Thymus (tissue), 11 donors: ENCODE measurements at regions not wholly inside any gene's neighbourhood (a gene's known extent, or its start where the extent isn't known, plus 50 kb on each side); places are given as distances from the start of the nearest gene placed in this dataset.

Experiments
- DNase-seq, 9 donors: peaks; one replicate each; pipeline ENCODE4 v3.0.0-alpha.2; 2013; ENCODE audit warnings: low spot score in 9 of 9, low read depth in 6 of 9, missing footprints in 1 of 9
- H3K27ac ChIP-seq, 2 donors: one replicate each; pipeline ENCODE4 v1.5.1; 2013; ENCODE audit warnings: control low read depth in 1 of 2, low read depth in 1 of 2, low read length in 1 of 2, mild to moderate bottlenecking in 1 of 2, moderate library complexity in 1 of 2
- H3K27me3 ChIP-seq, 2 donors: one replicate each; pipeline ENCODE4 v1.5.1; 2013; ENCODE audit warnings: low read length in 1 of 2; ENCODE audit not compliant: control insufficient read depth in 2 of 2, insufficient read depth in 1 of 2
- H3K36me3 ChIP-seq, 2 donors: one replicate each; pipeline ENCODE4 v1.5.1; 2013; ENCODE audit warnings: low read length in 1 of 2, mild to moderate bottlenecking in 1 of 2, moderate library complexity in 1 of 2; ENCODE audit not compliant: control insufficient read depth in 2 of 2, insufficient read depth in 2 of 2
- H3K4me1 ChIP-seq, 2 donors: one replicate each; pipeline ENCODE4 v1.5.1; 2013; ENCODE audit warnings: low read length in 2 of 2; ENCODE audit not compliant: control insufficient read depth in 2 of 2, insufficient read depth in 2 of 2
- H3K4me3 ChIP-seq, 2 donors: one replicate each; pipeline ENCODE4 v1.5.1; 2013; ENCODE audit warnings: low read length in 2 of 2, control low read depth in 1 of 2, mild to moderate bottlenecking in 1 of 2
- H3K9me3 ChIP-seq, 2 donors: one replicate each; pipeline ENCODE4 v1.5.1; 2013; ENCODE audit warnings: low read length in 1 of 2, mild to moderate bottlenecking in 1 of 2; ENCODE audit not compliant: control insufficient read depth in 2 of 2, insufficient read depth in 1 of 2
- WGBS: extraction: QIAGEN DNeasy Blood & Tissue Kit; methylation state at CpG from one replicate; pipeline ENCODE4 v1.1.7; 2013; 5-methylcytosine and 5-hydroxymethylcytosine counted together
- donor health status: healthy.

GRCh38 chr6:67221226-67221625 is 1413.9 kb upstream of the ADGRB3 start:
- Histone ChIP-seq H3K27ac (no peak overlapping the region), H3K4me3 (no peak overlapping the region), H3K9me3 (peaks cover 0 to 5% of the 10 kb centered on the region in 2 donors), H3K36me3 (no peaks in the 10 kb centered on the region), H3K4me1 (no peaks in the 10 kb centered on the region), H3K27me3 (no peaks in the 10 kb centered on the region)
- WGBS = 98% methylated on average over 3 of the region's 3 CpGs
- no peak for DNase-seq

- Histone ChIP-seq H3K27me3 (no peaks in the 10 kb centered on the region), H3K4me1 (no peaks in the 10 kb centered on the region), H3K9me3 (peaks cover 0 to 5% of the 10 kb centered on the region in 2 donors), H3K27ac (no peak overlapping the region), H3K36me3 (no peaks in the 10 kb centered on the region), H3K4me3 (no peak overlapping the region)
- no peak for DNase-seq
- WGBS = 96% methylated on average over 2 of the region's 2 CpGs
Observed at GRCh38 chr6:67219346-67219745, 1415.7 kb upstream of the ADGRB3 start.

DNA sequence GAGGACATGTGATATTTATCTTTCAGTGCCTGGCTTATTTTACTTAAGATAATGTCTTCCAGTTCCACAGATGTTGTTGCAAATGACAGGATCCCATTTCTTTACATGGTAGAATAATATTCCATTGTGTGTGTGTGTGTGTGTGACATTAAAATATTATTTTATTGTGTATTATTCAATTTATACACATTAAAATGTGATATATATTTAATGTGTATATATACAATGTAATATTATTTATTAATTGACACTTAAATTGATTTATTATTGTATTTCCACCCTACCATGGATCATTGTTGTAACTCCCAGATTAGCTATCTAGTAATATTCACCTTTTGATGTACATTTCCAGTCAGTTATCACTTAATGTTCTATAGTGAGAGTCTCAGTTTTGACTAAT is 1422.5 kb upstream of the ADGRB3 start:
- no peaks in the 10 kb centered on the region for H3K36me3 ChIP-seq
- no peak overlapping the region for H3K27ac ChIP-seq
- no peak for DNase-seq
- no peaks in the 10 kb centered on the region for H3K27me3 ChIP-seq
- no peak overlapping the region for H3K4me3 ChIP-seq
- H3K9me3 ChIP-seq = no peaks in the 10 kb centered on the region
- no peaks in the 10 kb centered on the region for H3K4me1 ChIP-seq

GRCh38 chr6:67210450-67210849 is 1424.6 kb upstream of the ADGRB3 start:
- Histone ChIP-seq H3K4me1 (no peaks in the 10 kb centered on the region), H3K4me3 (no peak overlapping the region), H3K36me3 (no peaks in the 10 kb centered on the region), H3K9me3 (no peaks in the 10 kb centered on the region), H3K27ac (no peak overlapping the region), H3K27me3 (no peaks in the 10 kb centered on the region)
- no peak for DNase-seq
- WGBS = 84% methylated on average over 1 of the region's 1 CpG

DNA sequence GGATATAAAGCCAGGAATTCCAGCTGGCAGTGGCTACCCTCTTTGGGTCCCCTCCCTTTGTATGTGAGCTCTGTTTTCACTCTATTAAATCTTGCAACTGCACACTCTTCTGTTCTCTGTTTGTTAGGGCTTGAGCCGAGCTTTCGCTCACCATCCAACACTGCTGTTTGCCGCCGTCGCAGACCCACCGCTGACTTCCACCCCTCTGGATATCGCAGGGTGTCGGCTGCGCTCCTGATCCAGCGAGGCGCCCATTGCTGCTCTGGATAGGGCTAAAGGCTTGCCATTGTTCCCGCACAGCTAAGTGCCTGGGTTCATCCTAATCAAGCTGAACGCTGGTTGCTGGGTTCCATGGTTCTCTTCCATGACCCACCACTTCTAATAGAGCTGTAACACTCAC is 1433.5 kb upstream of the ADGRB3 start:
- no peaks in the 10 kb centered on the region for H3K27me3 ChIP-seq
- no peak for DNase-seq
- 98% methylated on average over 13 of the region's 13 CpGs for WGBS
- no peaks in the 10 kb centered on the region for H3K4me1 ChIP-seq
- peaks cover 1 to 25% of the 10 kb centered on the region in 2 donors for H3K9me3 ChIP-seq
- no peak overlapping the region for H3K27ac ChIP-seq
- no peak overlapping the region for H3K4me3 ChIP-seq
- no peaks in the 10 kb centered on the region for H3K36me3 ChIP-seq

GRCh38 chr6:67200626-67201403 is 1434.3 kb upstream of the ADGRB3 start:
- H3K27me3 ChIP-seq = no peaks in the 10 kb centered on the region
- H3K4me1 ChIP-seq = no peaks in the 10 kb centered on the region
- WGBS = 91% methylated on average over 7 of the region's 7 CpGs
- no peak for DNase-seq
- no peak overlapping the region for H3K27ac ChIP-seq
- H3K4me3 ChIP-seq = no peak overlapping the region
- peaks cover 1 to 25% of the 10 kb centered on the region in 2 donors for H3K9me3 ChIP-seq
- H3K36me3 ChIP-seq = no peaks in the 10 kb centered on the region

DNA sequence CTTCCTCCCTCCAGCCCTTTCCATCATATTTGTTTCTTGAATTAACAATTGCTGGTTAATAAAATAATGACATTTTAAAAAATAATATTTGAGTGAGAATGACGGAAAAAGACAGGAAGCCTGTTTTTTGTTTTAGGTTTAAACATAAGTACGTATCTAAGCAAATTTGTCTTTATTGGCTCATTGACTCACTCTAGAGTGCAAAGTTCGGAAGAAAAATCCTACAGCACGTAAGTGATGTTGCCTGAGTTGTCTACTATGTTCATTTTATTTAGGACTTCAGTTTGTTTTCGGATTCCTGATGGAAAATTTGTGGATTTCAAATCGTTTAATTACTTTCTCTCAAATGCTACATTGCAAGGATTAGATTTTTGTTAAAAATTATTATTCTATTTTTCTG is 1435.7 kb upstream of the ADGRB3 start:
- no peaks in the 10 kb centered on the region for H3K4me1 ChIP-seq
- WGBS = 86% methylated on average over 6 of the region's 6 CpGs
- no peak overlapping the region for H3K4me3 ChIP-seq
- H3K27ac ChIP-seq = no peak overlapping the region
- no peak for DNase-seq
- H3K36me3 ChIP-seq = no peaks in the 10 kb centered on the region
- H3K27me3 ChIP-seq = no peaks in the 10 kb centered on the region
- peaks cover 1 to 30% of the 10 kb centered on the region in 2 donors for H3K9me3 ChIP-seq

GRCh38 chr6:67190733-67191132 is 1444.3 kb upstream of the ADGRB3 start:
- H3K4me1 ChIP-seq = no peaks in the 10 kb centered on the region
- H3K4me3 ChIP-seq = no peak overlapping the region
- H3K36me3 ChIP-seq = no peaks in the 10 kb centered on the region
- H3K27me3 ChIP-seq = no peaks in the 10 kb centered on the region
- DNase-seq = no peak
- H3K9me3 ChIP-seq = peaks cover 0 to 5% of the 10 kb centered on the region in 2 donors
- no peak overlapping the region for H3K27ac ChIP-seq

DNA sequence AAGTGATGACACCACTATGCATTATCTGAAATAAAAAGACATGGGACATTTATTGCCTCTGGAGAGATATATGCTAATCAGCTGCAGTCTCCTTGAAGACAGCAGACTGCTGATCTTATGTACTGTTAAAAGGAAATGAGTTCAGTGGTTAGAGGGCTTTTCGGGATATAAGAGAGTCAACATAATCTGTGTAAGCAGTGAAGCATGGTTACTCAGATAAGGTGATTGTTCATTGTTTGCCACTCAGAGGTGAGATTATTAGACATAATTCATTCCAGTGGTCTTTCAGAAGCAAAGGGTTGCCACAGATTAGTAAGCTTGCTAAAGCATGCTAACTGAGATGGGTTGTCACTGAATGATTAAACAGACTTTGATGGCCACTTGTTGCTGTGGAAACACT is 1450.7 kb upstream of the ADGRB3 start:
- H3K36me3 ChIP-seq = no peaks in the 10 kb centered on the region
- DNase-seq = no peak
- no peak overlapping the region for H3K4me3 ChIP-seq
- no peaks in the 10 kb centered on the region for H3K27me3 ChIP-seq
- H3K9me3 ChIP-seq = no peaks in the 10 kb centered on the region
- no peak overlapping the region for H3K27ac ChIP-seq
- no peaks in the 10 kb centered on the region for H3K4me1 ChIP-seq
- WGBS = 92% methylated on average over 1 of the region's 1 CpG
